COLO668 (cell line): ENCODE measurements at regions not wholly inside any gene's neighbourhood (a gene's known extent, or its start where the extent isn't known, plus 50 kb on each side); places are given as distances from the start of the nearest gene placed in this dataset.
A peak's percentile ranks its signal among the peaks of the same experiment; 100 is the strongest.

ENCODE experiments used
- DNase-seq: peaks from one replicate; lab custom pipeline; 2025; ENCODE audit not compliant: unreplicated experiment; lab: John Stamatoyannopoulos, UW

DNA sequence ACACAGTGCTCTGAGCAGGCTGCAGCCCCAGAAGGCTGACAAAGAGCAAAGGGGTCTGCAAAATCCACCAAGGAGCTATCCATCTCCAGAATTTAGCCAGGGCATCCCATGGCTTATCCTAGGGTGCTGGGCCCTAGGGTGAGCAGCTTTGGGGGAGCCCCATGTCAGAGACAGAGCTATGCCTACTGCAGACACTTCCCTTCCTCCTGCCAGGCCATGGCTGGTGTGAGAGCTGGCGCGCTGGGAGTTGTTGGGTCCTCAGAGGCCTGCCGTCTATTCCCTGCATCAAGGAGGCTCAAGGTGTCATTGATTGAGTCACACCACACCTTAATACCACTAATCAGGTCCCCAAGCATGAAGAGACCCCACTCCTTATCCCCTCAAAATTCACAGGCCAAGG lies 85.3 kb upstream of the TP53I11 start:
- no peak for DNase-seq

DNA sequence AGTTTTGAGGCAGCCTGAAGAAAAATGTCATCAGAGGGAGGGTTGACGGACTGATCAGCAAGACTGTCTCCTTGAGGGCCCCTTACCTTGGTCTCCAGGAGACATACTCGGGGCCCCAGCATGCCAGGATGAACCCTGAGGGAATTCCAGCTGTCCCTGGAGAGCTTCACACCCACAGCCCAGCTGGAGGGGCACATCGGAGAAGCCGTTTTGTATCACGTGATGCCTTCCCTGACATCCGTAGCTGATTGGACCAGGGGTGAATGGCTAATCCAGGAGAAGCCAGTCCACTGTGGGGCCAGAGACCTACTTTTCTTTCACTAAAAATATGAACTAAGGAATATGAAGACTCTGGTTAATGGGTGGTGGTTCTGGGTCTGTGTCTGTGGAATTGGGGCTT lies 86.0 kb upstream of the TP53I11 start:
- no peak for DNase-seq

DNA sequence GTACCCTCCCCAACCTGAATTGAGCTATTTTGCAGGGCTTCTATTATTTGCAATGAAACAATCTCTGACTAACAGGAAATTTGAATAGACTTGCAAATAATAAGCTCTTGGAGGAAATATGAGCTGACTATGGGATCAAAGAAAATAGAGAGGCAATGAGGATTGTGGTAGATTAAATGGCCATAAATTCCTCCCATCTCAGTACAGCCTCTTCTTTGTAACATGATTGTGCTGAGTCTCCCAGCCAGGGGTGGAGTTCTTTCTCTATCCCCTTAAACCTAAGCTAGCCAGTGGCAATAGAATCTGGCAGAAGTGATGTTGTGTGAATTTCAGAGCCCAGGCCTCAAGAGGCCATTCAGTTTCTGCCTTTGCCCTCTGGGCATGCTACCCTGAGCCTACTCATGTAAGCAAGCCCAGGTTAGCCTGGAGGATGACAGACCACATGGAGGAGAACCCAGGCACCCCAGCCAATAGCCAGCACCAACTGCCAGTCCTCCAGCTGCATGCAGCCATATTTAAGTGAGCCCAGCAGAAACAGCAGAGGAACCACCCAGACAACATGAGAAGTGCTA lies 86.8 kb upstream of the TP53I11 start:
- DNase-seq, result no peak

DNA sequence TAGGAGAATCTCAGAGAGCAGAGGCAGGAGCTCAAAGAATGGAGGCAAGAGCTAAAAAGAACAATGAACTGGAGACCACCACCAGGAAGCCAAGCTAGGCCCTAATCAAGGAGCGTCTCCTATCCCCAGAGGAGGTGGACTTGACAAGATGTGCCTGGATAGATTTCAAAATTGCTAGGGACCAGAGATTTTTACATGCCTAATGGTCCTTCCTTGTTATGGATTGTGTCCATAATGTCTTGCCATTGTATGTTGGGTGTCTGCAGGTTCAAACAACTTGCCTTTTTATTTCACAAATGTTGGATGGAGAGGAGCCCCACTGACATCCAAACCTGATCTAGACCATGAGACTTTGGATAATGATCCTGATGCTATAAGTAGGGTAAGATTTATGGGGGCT lies 88.2 kb upstream of the TP53I11 start:
- DNase-seq, result no peak

DNA sequence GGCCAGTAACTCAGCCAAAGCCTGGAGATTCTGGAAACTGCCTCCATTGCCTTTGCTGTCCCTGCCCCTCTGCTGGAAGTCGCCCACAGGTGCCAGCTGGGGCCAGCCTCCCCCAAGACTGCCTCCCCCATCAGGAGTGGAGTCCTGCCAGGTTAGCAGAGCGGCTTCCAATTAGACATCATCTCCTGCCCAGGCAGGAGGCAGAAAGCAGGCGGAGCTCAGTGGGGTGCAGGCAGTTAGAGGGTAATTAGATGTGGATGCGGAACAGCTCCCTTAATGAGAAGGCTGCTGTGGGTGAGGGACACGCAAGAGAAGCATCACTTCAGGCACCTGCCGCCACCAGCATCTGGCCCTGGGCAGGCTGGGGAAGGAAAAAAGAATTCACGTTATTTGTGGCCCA lies 90.9 kb upstream of the TP53I11 start:
- no peak for DNase-seq

DNA sequence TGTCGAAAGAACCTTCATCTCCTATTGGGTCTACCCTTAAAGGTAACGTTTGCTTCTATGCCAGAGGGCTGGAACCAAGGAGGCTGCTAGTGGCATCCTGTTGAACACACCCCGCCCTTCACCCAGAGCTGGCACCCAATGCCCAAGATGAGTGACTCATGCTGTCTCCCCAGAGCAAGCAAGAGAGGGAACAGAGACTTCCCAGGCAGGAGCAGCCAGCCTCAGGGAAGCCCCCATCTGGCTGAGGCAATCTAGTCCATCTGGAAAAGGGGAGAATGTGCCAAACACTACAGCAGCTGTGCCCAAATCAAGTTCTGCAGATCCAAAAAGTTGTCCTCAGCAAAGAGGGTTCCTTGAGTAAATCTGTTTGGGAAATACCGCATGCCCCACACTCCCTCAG lies 91.9 kb upstream of the TP53I11 start:
- DNase-seq, result no peak

DNA sequence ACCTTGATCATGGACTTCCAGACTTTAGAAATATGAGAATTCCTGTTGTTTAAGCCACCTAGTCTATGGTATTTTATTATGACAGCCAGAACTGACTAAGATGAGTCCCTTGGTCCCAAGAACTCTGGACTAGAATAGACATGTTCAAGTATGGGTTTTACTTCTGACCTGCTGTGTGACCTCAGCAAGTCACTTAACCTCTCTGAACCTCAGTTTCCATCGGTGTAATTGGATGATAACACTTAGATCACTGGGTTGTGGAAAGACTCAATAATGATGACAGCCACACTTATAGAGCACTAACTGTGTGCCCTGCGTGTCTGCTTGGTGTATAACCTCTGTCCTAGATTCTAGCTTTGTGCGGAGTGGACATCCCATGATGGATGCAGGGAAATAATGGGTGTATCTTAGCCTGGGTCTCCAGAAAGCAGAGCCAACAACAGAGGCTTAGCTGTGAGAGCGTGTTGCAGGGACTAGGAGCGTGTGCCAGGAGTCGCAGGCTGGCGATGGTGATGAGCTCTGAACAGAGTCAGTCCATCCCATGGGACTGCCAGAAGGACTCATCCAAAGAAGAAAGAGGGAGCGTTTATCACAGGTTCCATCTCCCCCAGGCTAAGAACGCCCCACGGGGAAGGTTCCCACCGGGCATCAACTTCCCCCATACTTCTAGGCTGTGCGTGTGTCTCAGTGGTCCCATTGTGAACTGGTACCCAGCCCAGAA lies 93.2 kb upstream of the TP53I11 start:
- no peak for DNase-seq

DNA sequence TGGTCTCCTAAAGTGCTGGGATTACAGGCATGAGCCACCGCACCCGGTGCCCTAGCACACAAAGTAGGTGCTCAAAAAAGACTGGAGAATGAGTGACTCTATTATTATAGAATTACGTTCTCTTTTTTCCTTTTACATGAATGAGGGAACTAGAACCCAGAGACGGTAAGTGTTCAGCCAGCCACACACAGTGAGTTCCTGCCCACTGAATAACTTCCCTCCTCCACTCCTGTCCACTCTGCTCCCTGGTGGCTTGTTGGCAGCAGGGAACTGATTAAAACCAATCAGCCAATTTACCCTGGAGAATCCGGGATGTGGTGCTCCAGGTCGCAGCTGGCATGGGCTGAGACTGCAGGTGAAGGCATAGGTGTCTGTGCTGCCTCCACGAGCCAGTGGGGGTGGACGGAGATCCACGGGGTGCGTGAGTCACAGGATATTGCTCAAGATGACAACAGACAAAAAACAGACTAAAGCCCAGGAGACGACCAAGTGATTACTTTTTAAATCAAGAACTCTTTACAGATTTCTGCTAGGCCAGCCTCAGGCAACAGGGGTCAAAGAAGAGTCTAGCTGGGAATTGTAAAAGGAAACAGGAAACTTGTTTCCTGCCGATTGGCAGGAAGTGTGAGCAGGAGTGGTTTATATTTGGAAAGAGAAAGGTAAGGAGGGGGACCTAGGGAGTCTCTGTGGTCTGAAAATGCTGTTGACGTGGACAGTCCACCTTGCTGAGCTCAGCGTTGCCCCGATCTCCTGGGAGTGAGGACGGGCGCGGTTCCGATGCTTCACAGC lies 95.2 kb upstream of the TP53I11 start:
- DNase-seq, result peak; percentile 23

DNA sequence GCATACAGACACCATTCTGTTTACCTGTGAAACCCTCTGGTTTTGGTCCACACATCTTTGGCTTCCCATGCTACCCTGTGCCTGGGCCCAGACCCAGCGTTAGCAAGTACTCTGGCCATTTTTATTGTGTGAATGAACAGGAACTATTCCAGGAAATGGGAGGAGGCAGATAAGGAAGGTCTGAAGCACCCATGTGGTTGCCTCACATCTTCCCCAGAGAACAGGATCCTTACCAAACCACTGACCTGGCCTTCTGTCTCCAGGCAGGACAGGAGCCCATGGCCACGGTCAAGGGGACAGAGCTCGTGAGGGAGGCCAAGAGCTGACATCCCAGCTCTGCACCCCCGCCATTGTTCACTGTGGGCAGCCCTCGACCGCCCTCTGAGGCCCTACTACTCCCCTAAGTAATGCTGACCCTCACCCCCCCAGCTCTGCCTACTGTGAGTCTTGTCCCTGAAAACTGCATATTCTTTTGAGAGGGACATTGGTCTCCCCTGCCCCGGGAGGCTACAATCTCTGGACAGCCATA lies 97.7 kb upstream of the TP53I11 start:
- DNase-seq, result no peak

DNA sequence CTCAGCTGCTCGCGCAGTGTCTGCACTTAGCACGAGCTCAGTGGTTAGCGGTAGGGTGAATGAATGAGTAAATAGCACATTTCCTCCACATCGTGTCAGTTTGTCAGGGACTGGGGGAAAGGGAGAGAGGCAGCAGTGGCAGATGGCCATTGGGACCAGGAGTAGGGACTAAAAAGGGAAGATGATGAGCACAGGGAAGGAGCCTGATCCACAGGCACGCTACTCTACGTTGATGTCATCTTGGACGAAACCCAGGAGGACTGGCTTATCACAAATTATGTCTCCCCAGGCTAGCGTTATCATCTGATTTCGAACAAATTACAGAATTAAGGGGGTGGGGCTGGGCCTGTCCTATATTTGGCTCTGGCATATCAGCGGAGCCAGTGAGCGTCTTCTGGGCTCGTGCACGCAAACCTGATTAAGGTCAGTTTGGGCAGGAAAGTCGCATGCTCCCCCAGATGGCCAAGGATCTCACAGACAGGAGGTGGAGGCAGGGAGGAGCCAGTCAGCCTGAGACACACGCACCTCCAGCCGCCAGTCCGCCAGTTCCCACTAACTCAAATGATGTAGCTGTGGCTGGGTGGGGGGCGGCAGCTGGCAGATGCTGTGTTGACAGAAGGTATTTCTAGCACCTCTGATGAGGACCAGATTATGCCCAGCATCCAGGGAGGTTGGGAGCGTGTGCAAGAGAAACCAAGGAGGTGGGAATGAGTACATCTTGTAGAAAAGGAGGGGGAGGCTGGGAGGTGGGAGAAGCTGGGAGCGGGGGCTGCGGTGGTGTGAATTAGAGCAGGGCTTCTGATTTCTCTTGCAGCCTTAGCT lies 97.4 kb upstream of the PRDM11 start:
- no peak for DNase-seq

DNA sequence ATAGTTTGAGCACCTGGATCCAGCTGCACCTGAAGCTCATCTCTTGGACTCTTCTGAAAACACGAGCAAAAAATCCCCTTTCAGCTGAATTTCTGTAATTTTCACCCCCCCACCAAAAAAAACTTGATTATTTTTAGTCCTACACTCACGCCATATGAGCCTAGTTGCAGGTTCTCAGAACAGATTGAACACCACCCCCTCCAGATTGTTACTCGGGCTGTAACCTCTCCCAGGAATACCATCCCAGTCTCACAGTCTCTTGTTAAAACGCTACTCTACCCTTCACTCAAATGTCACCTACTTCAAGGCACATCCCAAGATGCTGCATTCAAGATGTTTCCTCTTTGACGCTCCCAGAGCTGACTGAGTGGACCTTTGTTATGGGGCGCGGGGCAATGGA lies 96.3 kb upstream of the PRDM11 start:
- no peak for DNase-seq

DNA sequence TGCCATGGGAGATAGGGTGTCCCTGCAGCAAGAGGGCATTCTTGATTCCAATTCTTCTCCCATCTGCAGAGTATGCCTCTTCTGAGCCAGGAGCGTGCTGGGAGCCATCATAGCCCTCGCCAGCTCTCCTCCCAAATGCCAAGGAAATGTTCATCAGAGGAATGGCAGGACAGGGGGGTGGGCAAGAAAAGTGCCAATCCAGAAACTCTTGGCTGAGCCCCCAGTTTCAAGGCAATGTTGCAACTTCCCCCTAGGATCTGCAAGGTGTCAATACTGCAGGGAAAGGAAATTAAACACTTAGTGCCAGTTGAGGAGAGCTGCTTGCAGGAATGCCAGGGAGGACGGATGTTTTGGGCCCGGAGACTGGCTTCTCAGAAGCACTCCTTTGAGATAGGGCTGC lies 94.8 kb upstream of the PRDM11 start:
- DNase-seq, result no peak

DNA sequence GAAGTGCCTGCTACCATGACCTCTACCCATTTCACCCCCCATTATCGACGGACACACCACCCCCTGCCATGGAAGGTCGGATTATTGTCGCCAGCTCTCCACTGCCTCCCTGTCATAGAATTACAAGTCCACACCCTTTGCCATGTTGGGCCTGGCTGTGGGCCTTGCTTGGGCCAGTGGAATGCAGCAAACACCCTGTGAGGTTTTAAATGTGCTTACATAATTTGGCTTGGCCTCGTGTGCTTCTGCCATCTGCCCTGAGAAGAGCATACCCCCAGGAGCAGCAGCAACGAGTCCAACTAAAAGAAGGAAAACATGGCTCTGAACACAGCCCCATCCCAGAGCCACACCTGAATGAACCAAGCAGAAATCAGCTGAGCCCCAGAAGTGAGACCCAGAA lies 94.1 kb upstream of the PRDM11 start:
- DNase-seq, result no peak

DNA sequence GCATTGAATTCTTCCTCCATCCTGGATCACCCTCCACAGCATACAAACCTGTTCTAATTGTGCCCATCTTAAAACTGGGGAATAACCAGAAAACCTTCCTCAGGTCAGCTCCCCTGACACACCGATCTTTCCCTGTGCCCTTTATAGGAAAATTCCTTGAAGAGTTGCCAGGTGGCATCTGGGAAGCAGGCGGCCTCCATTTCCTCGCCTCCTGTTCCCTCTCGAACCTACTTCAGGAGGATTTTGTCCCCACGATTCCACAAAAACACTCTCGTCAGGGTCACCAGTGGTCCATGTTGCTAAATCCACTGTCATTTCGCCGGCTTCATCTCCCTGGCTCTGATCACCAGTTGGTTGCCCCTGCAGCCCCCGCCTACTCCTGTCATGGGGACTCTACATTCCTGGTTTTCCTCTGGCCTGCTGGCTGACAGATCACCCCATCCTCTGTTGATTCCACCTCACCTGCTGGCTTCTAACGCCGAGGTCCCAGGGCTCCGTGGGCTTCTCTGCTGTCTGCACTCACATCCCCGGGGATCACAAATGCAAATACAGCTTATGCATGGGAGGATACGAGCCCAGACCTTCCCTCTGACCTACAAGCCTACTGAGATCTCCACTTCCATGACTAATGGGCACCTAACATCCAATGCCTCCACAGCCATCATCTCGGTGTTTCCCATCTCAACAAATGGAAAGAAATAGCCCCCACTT lies 92.5 kb upstream of the PRDM11 start:
- no peak for DNase-seq

DNA sequence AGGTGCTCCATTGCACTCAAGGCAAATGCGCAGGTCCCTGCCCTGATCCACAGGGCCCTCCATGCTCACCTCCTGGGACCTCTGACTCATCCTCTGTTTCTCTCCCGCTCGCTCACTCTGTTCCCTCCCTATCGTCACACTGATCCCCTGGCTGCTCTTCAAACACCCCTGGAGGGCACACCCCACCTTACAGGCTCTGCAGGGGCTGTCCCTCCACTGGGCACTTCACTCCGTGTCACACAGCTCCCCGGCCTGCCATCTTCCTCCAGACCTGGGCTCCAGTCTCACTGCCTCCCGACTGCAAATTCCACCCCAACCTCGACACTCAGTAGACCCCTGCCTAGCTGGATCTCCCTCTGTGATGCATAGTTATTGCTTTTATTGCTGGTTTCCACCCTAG lies 91.5 kb upstream of the PRDM11 start:
- no peak for DNase-seq

DNA sequence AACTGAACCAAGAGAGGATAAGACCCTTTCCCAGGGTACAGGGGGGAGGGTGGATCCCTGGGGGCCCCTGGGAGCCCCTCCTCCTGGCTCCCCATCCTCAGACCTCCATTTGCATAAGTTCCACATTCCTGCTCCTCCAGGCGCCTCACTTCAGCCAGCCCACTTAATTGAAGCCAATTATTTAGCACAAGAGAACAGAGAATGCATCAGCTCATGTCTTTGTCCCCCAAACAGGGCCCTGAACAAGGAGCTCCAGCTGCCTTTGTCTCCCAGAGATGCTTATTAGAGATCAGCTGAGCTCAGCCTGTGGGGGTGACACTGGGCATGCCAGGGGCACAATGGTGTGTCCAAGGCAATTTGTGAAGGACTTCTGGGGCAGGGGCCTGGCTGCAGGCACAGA lies 89.9 kb upstream of the PRDM11 start:
- DNase-seq, result no peak

DNA sequence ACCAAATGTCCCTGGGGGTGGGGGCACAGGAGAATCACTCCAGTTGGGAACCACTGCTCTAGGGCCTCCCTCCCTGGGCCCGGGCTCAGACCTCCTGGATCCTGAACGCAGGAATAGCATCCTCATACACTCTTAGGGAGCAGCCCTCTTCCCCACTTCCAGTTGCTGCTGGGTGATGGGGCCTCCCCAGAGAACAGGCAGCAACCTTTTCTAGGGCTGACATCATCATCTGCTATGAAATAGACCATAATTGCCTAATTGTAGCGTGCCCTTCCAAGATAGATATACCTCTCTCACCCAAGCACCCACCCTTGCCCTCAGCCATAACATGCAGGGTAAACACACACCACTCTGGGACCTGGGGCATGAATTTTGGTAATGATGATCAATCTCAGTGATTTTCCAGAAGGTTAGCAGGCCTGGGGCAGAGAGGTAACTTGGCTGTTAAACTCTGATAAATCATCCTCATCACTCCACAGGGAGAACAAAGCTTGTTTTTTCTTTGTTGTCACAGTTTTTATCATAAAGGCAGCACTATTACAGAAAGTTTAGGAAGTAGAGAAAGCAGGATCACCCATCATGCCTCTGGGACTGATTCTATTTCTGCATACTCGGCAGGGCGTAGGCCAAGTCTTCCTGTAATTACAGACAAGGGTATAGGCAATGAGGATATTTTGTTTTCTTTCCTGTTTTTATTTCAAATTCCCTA lies 88.3 kb upstream of the PRDM11 start:
- no peak for DNase-seq

DNA sequence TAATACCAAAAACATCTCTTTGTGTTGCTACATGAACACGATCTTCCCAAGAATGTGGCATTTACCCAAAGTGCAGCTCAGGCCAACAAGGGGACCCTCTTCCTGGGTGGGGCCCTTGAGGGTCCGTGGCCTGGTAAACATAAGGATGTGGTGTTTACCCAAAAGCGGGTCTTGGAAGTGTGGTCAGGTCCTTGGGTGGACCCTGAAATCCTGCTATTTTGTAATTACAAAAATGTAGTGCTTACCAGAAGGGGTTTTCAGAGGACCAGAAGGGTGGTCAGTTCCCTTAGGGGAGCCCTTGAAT lies 87.8 kb upstream of the PRDM11 start:
- no peak for DNase-seq

DNA sequence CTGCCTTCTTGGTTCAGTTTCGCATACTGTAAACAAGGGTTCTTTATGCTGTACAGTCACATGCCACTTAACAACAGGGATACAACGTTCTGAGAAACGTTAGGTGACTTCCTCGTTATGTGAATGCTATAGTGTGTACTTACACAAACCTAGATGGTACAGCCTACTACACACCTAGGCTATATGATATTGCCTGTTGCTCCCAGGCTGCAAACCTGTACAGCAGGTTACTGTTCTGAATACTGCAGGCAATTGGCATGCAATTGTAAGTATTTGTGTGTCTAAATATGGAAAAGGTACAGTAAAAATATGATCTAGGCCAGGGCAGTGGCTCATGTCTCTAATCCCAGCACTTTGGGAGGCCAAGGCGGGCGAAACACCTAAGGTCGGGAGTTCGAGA lies 85.7 kb upstream of the PRDM11 start:
- no peak for DNase-seq

DNA sequence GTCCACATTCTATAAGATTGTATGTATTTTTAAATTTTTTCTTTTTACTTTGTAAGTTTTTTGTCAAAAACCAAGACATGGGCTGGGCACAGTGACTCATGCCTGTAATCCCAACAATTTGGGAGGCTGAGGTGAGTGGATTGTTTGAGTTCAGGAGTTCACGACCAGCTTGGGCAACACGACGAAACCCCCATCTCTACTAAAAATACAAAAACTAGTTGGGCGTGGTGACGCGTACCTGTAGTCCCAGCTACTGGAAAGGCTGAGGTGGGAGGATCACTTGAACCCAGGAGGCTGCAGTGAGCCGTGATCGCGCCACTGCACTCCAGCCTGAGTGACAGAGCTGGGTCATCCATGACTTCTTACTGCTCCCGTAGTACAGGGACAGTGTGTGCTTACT lies 84.8 kb upstream of the PRDM11 start:
- DNase-seq, result no peak
